ENCODE measurements at regions not wholly inside any gene's neighbourhood (a gene's known extent, or its start where the extent isn't known, plus 50 kb on each side); places are given as distances from the start of the nearest gene placed in this dataset.

DNA sequence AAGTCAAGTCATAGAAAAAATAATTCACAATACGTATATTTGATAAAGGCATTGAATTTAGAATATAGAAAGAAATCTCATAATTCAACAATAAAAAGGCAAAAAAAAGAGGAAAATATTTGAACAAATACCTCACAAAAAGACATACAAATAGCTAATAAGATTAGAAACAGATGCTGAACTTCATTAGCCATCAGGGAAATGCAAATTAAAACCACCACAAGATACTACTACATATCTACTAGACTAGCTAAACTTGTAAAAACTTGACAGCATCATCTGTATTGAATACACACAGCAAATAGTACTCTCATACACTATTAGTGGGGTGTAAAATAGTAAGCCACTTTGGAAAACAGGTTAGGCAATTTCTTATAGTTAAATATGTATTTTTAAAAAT, 128.7 kb upstream of the TLL1 start:
- Histone ChIP-seq H3K27me3 (replicated peaks; ENCODE audit: insufficient read depth) (no peaks in the 10 kb centered on the region), H3K9ac (no peak overlapping the region), H3K27ac (no peak overlapping the region), H3K4me3 (no peak overlapping the region), H3K9me3 (ENCODE audit: low read depth) (no peaks in the 10 kb centered on the region), H3F3A (ENCODE audit: insufficient read depth) (no peaks in the 10 kb centered on the region), H3K4me1 (ENCODE audit: insufficient read depth) (no peaks in the 10 kb centered on the region), H3K79me2 (ENCODE audit: insufficient read depth) (no peaks in the 10 kb centered on the region), H3K4me2 (ENCODE audit: unreplicated experiment) (no peak overlapping the region), H3K9me2 (ENCODE audit: insufficient read depth) (no peaks in the 10 kb centered on the region; the same call in 1 of the 2 replicates), H4K20me1 (ENCODE audit: insufficient read depth) (no peaks in the 10 kb centered on the region), H2AFZ (no peak overlapping the region), H3K36me3 (ENCODE audit: low read depth) (no peaks in the 10 kb centered on the region)
- TF ChIP-seq EZH2 (IDR thresholded peaks at IDR 0.05; ENCODE audit: insufficient read depth, poor library complexity, severe bottlenecking), result no peak
- no peak for TF ChIP-seq EZH2phosphoT487 (IDR thresholded peaks at IDR 0.05; ENCODE audit: insufficient read depth, low read depth)
- in situ Hi-C loops (cut with MboI), result no loop called here
- no peak for DNase-seq
- 14 to 19% methylated on average over 1 of the region's 1 CpG for WGBS, 2 experiments (ENCODE audit: low coverage in 1 of 2, low lambda C conversion rate in 2 of 2, missing lambda C conversion rate in 2 of 2)

GRCh38 chr4:165748321-165748720, 124.7 kb upstream of the TLL1 start:
- TF ChIP-seq EZH2 (IDR thresholded peaks at IDR 0.05; ENCODE audit: insufficient read depth, poor library complexity, severe bottlenecking) (no peak), EZH2phosphoT487 (IDR thresholded peaks at IDR 0.05; ENCODE audit: insufficient read depth, low read depth) (no peak)
- Histone ChIP-seq H3K4me3 (no peak overlapping the region), H4K20me1 (ENCODE audit: insufficient read depth) (no peaks in the 10 kb centered on the region), H3K4me1 (ENCODE audit: insufficient read depth) (no peaks in the 10 kb centered on the region), H3K27ac (no peak overlapping the region), H3K27me3 (replicated peaks; ENCODE audit: insufficient read depth) (no peaks in the 10 kb centered on the region), H3K9ac (no peak overlapping the region), H3K4me2 (ENCODE audit: unreplicated experiment) (no peak overlapping the region), H2AFZ (no peak overlapping the region), H3K36me3 (ENCODE audit: low read depth) (no peaks in the 10 kb centered on the region), H3K9me3 (ENCODE audit: low read depth) (no peaks in the 10 kb centered on the region), H3F3A (ENCODE audit: insufficient read depth) (no peaks in the 10 kb centered on the region), H3K79me2 (ENCODE audit: insufficient read depth) (no peaks in the 10 kb centered on the region), H3K9me2 (ENCODE audit: insufficient read depth) (no peaks in the 10 kb centered on the region)
- in situ Hi-C loops (cut with MboI), result no loop called here
- DNase-seq, result no peak
- 0 to 20% methylated on average over 1 of the region's 1 CpG for WGBS, 2 experiments (ENCODE audit: low coverage in 1 of 2, low lambda C conversion rate in 2 of 2, missing lambda C conversion rate in 2 of 2)

DNA sequence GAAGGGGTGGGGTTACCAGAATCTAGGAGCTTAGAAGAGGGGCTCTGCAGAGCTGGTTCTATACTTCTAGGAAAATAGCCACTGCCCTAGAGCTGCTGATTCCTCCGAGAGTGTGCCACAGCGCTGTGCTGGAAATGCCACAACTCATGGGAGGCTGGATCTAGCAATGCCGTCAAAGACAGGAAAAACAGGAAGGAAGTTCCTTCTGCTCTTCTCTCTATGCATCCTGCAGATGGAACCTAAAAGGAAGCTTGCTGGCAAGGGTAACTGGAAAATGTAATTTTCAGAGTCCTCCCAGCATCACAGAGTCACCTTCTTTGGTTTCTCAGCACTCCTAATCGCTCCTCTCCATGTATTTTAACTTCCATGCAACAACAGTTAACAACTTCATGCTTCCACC, 121.2 kb upstream of the TLL1 start:
- Histone ChIP-seq H2AFZ (no peak overlapping the region), H3K27me3 (replicated peaks; ENCODE audit: insufficient read depth) (no peaks in the 10 kb centered on the region), H4K20me1 (ENCODE audit: insufficient read depth) (no peaks in the 10 kb centered on the region), H3K27ac (no peak overlapping the region), H3K9me2 (ENCODE audit: insufficient read depth) (no peaks in the 10 kb centered on the region), H3F3A (ENCODE audit: insufficient read depth) (no peaks in the 10 kb centered on the region), H3K9me3 (ENCODE audit: low read depth) (no peaks in the 10 kb centered on the region), H3K9ac (no peak overlapping the region), H3K4me1 (ENCODE audit: insufficient read depth) (no peaks in the 10 kb centered on the region), H3K79me2 (ENCODE audit: insufficient read depth) (no peaks in the 10 kb centered on the region), H3K4me2 (ENCODE audit: unreplicated experiment) (no peak overlapping the region), H3K36me3 (ENCODE audit: low read depth) (no peaks in the 10 kb centered on the region), H3K4me3 (no peak overlapping the region)
- in situ Hi-C loops (cut with MboI), result no loop called here
- TF ChIP-seq EZH2phosphoT487 (IDR thresholded peaks at IDR 0.05; ENCODE audit: insufficient read depth, low read depth), result no peak
- no peak for TF ChIP-seq EZH2 (IDR thresholded peaks at IDR 0.05; ENCODE audit: insufficient read depth, poor library complexity, severe bottlenecking)
- DNase-seq, result no peak
- WGBS, 2 experiments (ENCODE audit: low coverage in 1 of 2, low lambda C conversion rate in 2 of 2, missing lambda C conversion rate in 2 of 2), result 7 to 8% methylated on average over 4 of the region's 4 CpGs

DNA sequence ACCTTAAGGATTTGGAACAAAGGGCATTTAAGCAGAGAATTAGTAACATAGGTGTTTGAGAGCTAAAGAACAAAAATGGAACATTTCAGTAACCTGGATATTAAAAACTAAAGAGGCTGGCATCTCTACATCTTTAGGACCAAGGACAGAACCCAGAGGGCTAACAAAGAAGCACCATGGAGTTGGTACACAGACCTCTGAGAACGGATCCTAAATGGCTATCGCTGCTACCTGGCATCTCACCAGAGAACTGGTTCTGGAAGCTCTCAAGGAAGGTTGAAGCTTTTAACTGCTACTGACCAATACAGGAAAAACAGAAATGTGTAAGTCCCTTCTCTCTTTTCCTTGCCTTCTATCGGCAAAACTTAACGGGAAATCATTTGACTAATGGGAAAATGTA, 118.4 kb upstream of the TLL1 start:
- Histone ChIP-seq H3K27ac (no peak overlapping the region), H3K36me3 (ENCODE audit: low read depth) (no peaks in the 10 kb centered on the region), H3K4me1 (ENCODE audit: insufficient read depth) (no peaks in the 10 kb centered on the region), H3K4me2 (ENCODE audit: unreplicated experiment) (no peak overlapping the region), H3F3A (ENCODE audit: insufficient read depth) (no peaks in the 10 kb centered on the region), H3K9me2 (ENCODE audit: insufficient read depth) (no peaks in the 10 kb centered on the region), H3K27me3 (replicated peaks; ENCODE audit: insufficient read depth) (no peaks in the 10 kb centered on the region), H3K4me3 (no peak overlapping the region), H4K20me1 (ENCODE audit: insufficient read depth) (no peaks in the 10 kb centered on the region), H3K79me2 (ENCODE audit: insufficient read depth) (no peaks in the 10 kb centered on the region), H2AFZ (no peak overlapping the region), H3K9me3 (ENCODE audit: low read depth) (no peaks in the 10 kb centered on the region), H3K9ac (no peak overlapping the region)
- in situ Hi-C loops (cut with MboI), result no loop called here
- TF ChIP-seq EZH2 (IDR thresholded peaks at IDR 0.05; ENCODE audit: insufficient read depth, poor library complexity, severe bottlenecking), result no peak
- TF ChIP-seq EZH2phosphoT487 (IDR thresholded peaks at IDR 0.05; ENCODE audit: insufficient read depth, low read depth), result no peak
- DNase-seq, result no peak
- WGBS, 2 experiments (ENCODE audit: low coverage in 1 of 2, low lambda C conversion rate in 2 of 2, missing lambda C conversion rate in 2 of 2), result 29 to 33% methylated on average over 4 of the region's 4 CpGs

GRCh38 chr4:165756836-165757235, 116.2 kb upstream of the TLL1 start:
- Histone ChIP-seq H3K27ac (no peak overlapping the region), H3K27me3 (replicated peaks; ENCODE audit: insufficient read depth) (no peaks in the 10 kb centered on the region), H3F3A (ENCODE audit: insufficient read depth) (no peaks in the 10 kb centered on the region), H3K4me1 (ENCODE audit: insufficient read depth) (no peaks in the 10 kb centered on the region), H3K36me3 (ENCODE audit: low read depth) (no peaks in the 10 kb centered on the region), H3K9ac (no peak overlapping the region), H4K20me1 (ENCODE audit: insufficient read depth) (no peaks in the 10 kb centered on the region), H2AFZ (no peak overlapping the region), H3K9me2 (ENCODE audit: insufficient read depth) (no peaks in the 10 kb centered on the region), H3K9me3 (ENCODE audit: low read depth) (no peaks in the 10 kb centered on the region), H3K4me2 (ENCODE audit: unreplicated experiment) (no peak overlapping the region), H3K4me3 (no peak overlapping the region), H3K79me2 (ENCODE audit: insufficient read depth) (no peaks in the 10 kb centered on the region)
- no peak for DNase-seq
- in situ Hi-C loops (cut with MboI), result no loop called here
- TF ChIP-seq EZH2 (IDR thresholded peaks at IDR 0.05; ENCODE audit: insufficient read depth, poor library complexity, severe bottlenecking) (no peak), EZH2phosphoT487 (IDR thresholded peaks at IDR 0.05; ENCODE audit: insufficient read depth, low read depth) (no peak)
- 33 to 50% methylated on average over 1 of the region's 1 CpG for WGBS, 2 experiments (ENCODE audit: low coverage in 1 of 2, low lambda C conversion rate in 2 of 2, missing lambda C conversion rate in 2 of 2)
